Progenitor cell of endocrine pancreas (in vitro differentiated cells): ENCODE measurements at regions not wholly inside any gene's neighbourhood (a gene's known extent, or its start where the extent isn't known, plus 50 kb on each side); places are given as distances from the start of the nearest gene placed in this dataset.
A peak's percentile ranks its signal among the peaks of the same experiment; 100 is the strongest.

Experiments used
- DNase-seq: peaks from one replicate; pipeline ENCODE4 v3.0.0; 2021; ENCODE audit warnings: low spot score; ENCODE audit not compliant: unreplicated experiment
- H3K27ac Mint-ChIP-seq: 2 replicates; pipeline ENCODE4 v1.8.0; 2021; ENCODE audit warnings: mild to moderate bottlenecking, moderate library complexity, mixed read lengths
- H3K27me3 Mint-ChIP-seq: 2 replicates; pipeline ENCODE4 v1.8.0; 2021; ENCODE audit warnings: mixed read lengths
- H3K36me3 Mint-ChIP-seq: 2 replicates; pipeline ENCODE4 v1.8.0; 2022; ENCODE audit warnings: mixed read lengths; ENCODE audit not compliant: insufficient read depth
- H3K4me1 Mint-ChIP-seq: 2 replicates; pipeline ENCODE4 v1.8.0; 2021; ENCODE audit warnings: low read depth, mixed read lengths
- H3K4me3 Mint-ChIP-seq: 2 replicates; pipeline ENCODE4 v1.8.0; 2021; ENCODE audit warnings: low read depth, mild to moderate bottlenecking, moderate library complexity, mixed read lengths
- H3K9me3 Mint-ChIP-seq: 2 replicates; pipeline ENCODE4 v1.8.0; 2021; ENCODE audit warnings: low read depth, mixed read lengths
- TF ChIP-seq, protein P1 (sequence below): fragments of 200-600 bp; sonication (generic); IDR thresholded peaks from one replicate; pipeline ENCODE4 v1.5.0; 2021; ENCODE audit warnings: antibody characterized with exemption, mild to moderate bottlenecking; ENCODE audit not compliant: unreplicated experiment

DNA sequence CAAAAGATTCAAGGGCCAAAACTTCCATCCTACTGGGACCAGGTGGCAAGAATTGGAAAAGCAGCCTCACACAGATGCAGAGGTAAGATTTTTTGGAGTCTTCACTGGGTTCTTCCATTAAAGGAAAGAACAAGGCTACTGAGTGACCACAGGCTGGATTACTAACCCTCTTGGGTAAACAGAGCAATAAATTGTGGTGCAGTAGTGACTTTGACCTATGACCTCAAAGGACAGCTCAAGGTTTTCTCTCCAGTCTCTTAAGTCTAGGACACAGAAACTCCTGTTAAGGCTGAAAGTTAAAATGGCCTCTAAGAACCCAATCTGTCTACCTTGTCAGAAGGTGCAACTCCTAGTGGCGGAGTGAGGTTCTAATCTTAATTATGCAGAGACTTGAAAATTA, 464.9 kb downstream of the SMARCA1 start:
- H3K36me3 Mint-ChIP-seq: no peaks in the 10 kb centered on the region
- TF ChIP-seq, protein P1, sequence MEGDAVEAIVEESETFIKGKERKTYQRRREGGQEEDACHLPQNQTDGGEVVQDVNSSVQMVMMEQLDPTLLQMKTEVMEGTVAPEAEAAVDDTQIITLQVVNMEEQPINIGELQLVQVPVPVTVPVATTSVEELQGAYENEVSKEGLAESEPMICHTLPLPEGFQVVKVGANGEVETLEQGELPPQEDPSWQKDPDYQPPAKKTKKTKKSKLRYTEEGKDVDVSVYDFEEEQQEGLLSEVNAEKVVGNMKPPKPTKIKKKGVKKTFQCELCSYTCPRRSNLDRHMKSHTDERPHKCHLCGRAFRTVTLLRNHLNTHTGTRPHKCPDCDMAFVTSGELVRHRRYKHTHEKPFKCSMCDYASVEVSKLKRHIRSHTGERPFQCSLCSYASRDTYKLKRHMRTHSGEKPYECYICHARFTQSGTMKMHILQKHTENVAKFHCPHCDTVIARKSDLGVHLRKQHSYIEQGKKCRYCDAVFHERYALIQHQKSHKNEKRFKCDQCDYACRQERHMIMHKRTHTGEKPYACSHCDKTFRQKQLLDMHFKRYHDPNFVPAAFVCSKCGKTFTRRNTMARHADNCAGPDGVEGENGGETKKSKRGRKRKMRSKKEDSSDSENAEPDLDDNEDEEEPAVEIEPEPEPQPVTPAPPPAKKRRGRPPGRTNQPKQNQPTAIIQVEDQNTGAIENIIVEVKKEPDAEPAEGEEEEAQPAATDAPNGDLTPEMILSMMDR: peak; percentile 16
- H3K9me3 Mint-ChIP-seq: peaks cover 3% of the 10 kb centered on the region
- DNase-seq: no peak
- H3K4me1 Mint-ChIP-seq: peaks cover 3% of the 10 kb centered on the region
- H3K27ac Mint-ChIP-seq: no peak overlapping the region
- no peaks in the 10 kb centered on the region for H3K27me3 Mint-ChIP-seq
- H3K4me3 Mint-ChIP-seq: no peak overlapping the region

GRCh38 chrX:129043138-129043537, 480.2 kb downstream of the SMARCA1 start:
- peaks cover 7% of the 10 kb centered on the region for H3K9me3 Mint-ChIP-seq
- no peak for DNase-seq
- TF ChIP-seq, protein P1: no peak
- H3K27me3 Mint-ChIP-seq: no peaks in the 10 kb centered on the region
- H3K4me3 Mint-ChIP-seq: no peak overlapping the region
- H3K36me3 Mint-ChIP-seq: peaks cover 6% of the 10 kb centered on the region
- no peaks in the 10 kb centered on the region for H3K4me1 Mint-ChIP-seq
- no peak overlapping the region for H3K27ac Mint-ChIP-seq

- Mint-ChIP-seq H3K27me3 (no peaks in the 10 kb centered on the region), H3K4me1 (no peaks in the 10 kb centered on the region), H3K4me3 (no peak overlapping the region), H3K36me3 (peaks cover 6% of the 10 kb centered on the region), H3K27ac (no peak overlapping the region), H3K9me3 (peaks cover 7% of the 10 kb centered on the region)
- TF ChIP-seq, protein P1: no peak
- DNase-seq: no peak
These were observed 482.0 kb downstream of the SMARCA1 start for GRCh38 chrX:129041319-129041718.

DNA sequence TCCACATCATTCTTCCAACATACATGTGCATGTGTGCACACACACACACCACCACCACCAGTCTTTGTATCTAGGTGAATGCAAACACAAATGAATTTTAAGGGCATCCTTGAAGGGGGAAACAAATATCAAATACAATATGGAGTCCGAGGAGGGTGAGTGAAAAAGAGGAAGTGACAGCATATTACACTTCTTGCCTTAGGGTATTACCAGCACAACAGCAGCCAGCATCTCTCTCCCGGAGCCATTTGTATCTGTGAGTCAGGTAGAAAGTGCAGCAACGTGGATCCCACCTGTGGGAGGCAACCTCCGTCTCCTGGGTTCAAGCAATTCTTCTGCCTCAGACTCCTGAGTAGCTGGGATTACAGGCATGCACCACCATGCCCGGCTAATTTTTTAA, 483.2 kb downstream of the SMARCA1 start:
- TF ChIP-seq, protein P1: no peak
- H3K27me3 Mint-ChIP-seq: no peaks in the 10 kb centered on the region
- H3K4me3 Mint-ChIP-seq: no peak overlapping the region
- no peak overlapping the region for H3K27ac Mint-ChIP-seq
- no peak for DNase-seq
- H3K4me1 Mint-ChIP-seq: peaks cover under 1% of the 10 kb centered on the region
- peaks cover 3% of the 10 kb centered on the region for H3K36me3 Mint-ChIP-seq
- peaks cover 3% of the 10 kb centered on the region for H3K9me3 Mint-ChIP-seq

DNA sequence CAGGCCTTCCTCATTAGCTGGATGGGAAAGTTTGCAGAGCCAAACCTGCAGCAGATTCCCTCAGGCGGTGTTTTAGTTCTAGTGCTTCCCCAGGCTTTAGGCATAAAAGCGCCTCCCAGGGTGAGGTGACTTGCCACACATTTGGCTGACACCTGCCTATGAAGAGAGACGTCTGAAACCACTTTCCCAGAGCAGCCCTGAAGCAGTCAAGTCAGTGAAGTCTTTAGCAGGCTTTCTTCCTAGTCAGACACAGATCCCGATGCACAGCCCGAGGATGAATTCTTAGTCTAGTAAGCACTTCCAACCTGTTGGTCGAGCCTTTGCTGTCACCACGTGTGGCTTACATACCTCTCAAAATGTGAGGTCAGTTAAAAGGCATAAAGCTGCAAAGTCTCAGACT, 484.1 kb downstream of the SMARCA1 start:
- H3K36me3 Mint-ChIP-seq: peaks cover 3% of the 10 kb centered on the region
- peaks cover 3% of the 10 kb centered on the region for H3K9me3 Mint-ChIP-seq
- TF ChIP-seq, protein P1: no peak
- H3K27me3 Mint-ChIP-seq: no peaks in the 10 kb centered on the region
- no peak overlapping the region for H3K27ac Mint-ChIP-seq
- DNase-seq: no peak
- no peak overlapping the region for H3K4me3 Mint-ChIP-seq
- H3K4me1 Mint-ChIP-seq: peaks cover 5% of the 10 kb centered on the region
